Hepatocyte (in vitro differentiated cells): ENCODE measurements at regions not wholly inside any gene's neighbourhood (a gene's known extent, or its start where the extent isn't known, plus 50 kb on each side); places are given as distances from the start of the nearest gene placed in this dataset.

ENCODE experiments used
- DNase-seq: peaks from one replicate; pipeline ENCODE4 v3.0.0-alpha.2; 2016; ENCODE audit warnings: low spot score
- H2AFZ ChIP-seq: fragments of 200-600 bp; sonication (generic); 2 replicates; pipeline ENCODE4 v1.6.0; 2016; ENCODE audit warnings: antibody characterized with exemption, mild to moderate bottlenecking
- H3K27ac ChIP-seq: fragments of 200-600 bp; sonication (generic); 2 replicates; pipeline ENCODE4 v1.5.1; 2016; ENCODE audit warnings: mild to moderate bottlenecking
- H3K27me3 ChIP-seq: fragments of 200-600 bp; sonication (generic); 2 replicates; pipeline ENCODE4 v1.6.1; 2016
- H3K36me3 ChIP-seq: fragments of 200-600 bp; sonication (generic); replicated peaks from 2 replicates; pipeline ENCODE4 v1.5.1; 2016; ENCODE audit warnings: low read depth; ENCODE audit not compliant: insufficient read depth
- H3K4me1 ChIP-seq: fragments of 200-600 bp; sonication (generic); 2 replicates; pipeline ENCODE4 v1.5.1; 2016; ENCODE audit warnings: mild to moderate bottlenecking, moderate library complexity; ENCODE audit not compliant: insufficient read depth
- H3K4me2 ChIP-seq: fragments of 200-600 bp; sonication (generic); 2 replicates; pipeline ENCODE4 v1.6.0; 2016
- H3K4me3 ChIP-seq: fragments of 200-600 bp; sonication (generic); 2 replicates; pipeline ENCODE4 v1.5.1; 2016; ENCODE audit warnings: mild to moderate bottlenecking
- H3K79me2 ChIP-seq: fragments of 200-600 bp; sonication (generic); 2 replicates; pipeline ENCODE4 v1.6.0; 2017; ENCODE audit warnings: mild to moderate bottlenecking
- H3K9me2 ChIP-seq: fragments of 200-600 bp; sonication (generic); replicated peaks from 2 replicates; pipeline ENCODE4 v1.6.0; 2017; ENCODE audit warnings: mild to moderate bottlenecking; ENCODE audit not compliant: insufficient read depth
- H3K9me3 ChIP-seq: fragments of 200-600 bp; sonication (generic); 2 replicates; pipeline ENCODE4 v1.5.1; 2016; ENCODE audit warnings: low read depth, mild to moderate bottlenecking
- H4K20me1 ChIP-seq: fragments of 200-600 bp; sonication (generic); 2 replicates; pipeline ENCODE4 v1.6.0; 2016; ENCODE audit warnings: mild to moderate bottlenecking; ENCODE audit not compliant: insufficient read depth, poor library complexity, severe bottlenecking
- EZH2 ChIP-seq: fragments of 200-600 bp; sonication (generic); IDR thresholded peaks from 2 replicates; pipeline ENCODE4 v1.6.1; 2016; ENCODE audit warnings: antibody characterized with exemption, mild to moderate bottlenecking, borderline replicate concordance
- EZH2phosphoT487 ChIP-seq: fragments of 200-600 bp; sonication (generic); IDR thresholded peaks from one replicate; pipeline ENCODE4 v1.6.1; 2018; ENCODE audit warnings: antibody characterized with exemption, mild to moderate bottlenecking, low read depth, moderate library complexity; ENCODE audit not compliant: unreplicated experiment, severe bottlenecking
- WGBS: methylation state at CpG from one replicate; pipeline ENCODE4 v1.1.6; 2016; ENCODE audit warnings: low lambda C conversion rate; ENCODE audit errors: missing lambda C conversion rate; 5-methylcytosine and 5-hydroxymethylcytosine counted together
- TF ChIP-seq, protein P1 (sequence below): fragments of 200-600 bp; sonication (generic); IDR thresholded peaks from 2 replicates; pipeline ENCODE4 v1.5.1; 2016; ENCODE audit warnings: antibody characterized with exemption, mild to moderate bottlenecking; ENCODE audit not compliant: poor library complexity

DNA sequence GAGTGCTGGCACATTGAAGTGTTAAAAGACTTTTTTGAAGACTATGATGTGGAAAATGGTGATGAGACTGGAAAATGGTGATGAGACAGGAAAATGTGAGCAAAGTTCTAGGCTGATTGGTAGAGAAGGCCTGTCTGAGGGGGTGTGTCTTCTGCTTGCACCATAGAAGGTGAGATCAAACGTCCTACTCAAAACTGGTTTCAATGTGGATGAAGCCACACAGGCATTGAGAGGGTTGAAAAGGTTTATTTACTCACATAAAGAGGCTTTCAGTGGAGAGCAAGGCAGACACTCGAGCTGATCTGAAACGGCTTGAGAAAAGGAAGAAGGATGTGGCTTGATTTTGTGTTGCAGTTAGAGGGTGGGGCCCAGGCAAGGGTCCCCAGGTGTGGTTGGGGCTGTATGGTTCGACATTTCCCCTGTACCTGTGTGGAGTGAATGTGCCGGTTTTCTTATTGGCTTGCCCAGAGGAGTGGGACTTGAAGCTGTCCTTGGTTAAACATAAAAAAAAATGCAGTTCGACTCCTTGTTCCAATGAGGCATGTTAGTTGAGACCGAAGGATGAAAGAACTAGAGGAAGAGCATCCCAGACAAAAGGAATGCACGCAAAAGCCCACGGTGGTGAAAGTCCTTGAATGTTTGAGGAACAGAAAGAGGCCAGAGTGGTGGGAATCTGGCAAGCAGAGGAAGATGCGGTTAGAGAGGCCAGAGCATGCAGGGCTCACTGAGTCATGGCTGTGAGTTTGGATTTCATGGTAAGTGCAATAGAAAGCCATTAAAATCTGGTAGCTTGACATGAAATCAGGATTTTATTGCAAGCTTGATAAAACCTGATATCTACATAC is 172.3 kb downstream of the EPM2A start:
- no peak overlapping the region for H2AFZ ChIP-seq
- WGBS = 77% methylated on average over 10 of the region's 10 CpGs

DNA sequence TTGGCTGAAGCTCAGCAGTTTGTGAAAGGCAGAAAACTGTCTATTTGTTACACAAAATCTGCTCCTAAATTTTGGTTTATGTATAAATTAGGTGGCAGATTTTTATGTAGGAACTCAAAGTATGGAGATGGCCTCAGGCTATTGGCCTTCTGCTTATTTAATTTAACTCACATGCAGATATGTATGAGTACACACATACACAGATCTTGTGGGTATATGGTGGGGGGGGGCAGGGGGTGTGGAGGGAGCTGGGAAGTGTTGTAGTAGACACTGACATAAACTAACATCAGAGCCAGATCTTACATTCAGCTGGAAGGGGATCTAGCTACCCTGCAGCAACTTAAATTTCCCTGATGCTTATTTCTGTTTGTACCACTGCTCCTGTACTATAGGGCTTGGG is 170.8 kb downstream of the EPM2A start:
- DNase-seq = no peak

More for the DNA sequence above, 172.3 kb downstream of the EPM2A start:
- Histone ChIP-seq H3K4me1 (no peaks in the 10 kb centered on the region), H3K4me2 (no peak overlapping the region), H3K27ac (no peak overlapping the region), H3K4me3 (no peak overlapping the region), H3K9me3 (no peaks in the 10 kb centered on the region), H4K20me1 (no peaks in the 10 kb centered on the region), H3K79me2 (no peaks in the 10 kb centered on the region), H3K9me2 (no peaks in the 10 kb centered on the region), H3K27me3 (no peaks in the 10 kb centered on the region), H3K36me3 (no peaks in the 10 kb centered on the region)
- no peak for DNase-seq
- TF ChIP-seq, protein P1, sequence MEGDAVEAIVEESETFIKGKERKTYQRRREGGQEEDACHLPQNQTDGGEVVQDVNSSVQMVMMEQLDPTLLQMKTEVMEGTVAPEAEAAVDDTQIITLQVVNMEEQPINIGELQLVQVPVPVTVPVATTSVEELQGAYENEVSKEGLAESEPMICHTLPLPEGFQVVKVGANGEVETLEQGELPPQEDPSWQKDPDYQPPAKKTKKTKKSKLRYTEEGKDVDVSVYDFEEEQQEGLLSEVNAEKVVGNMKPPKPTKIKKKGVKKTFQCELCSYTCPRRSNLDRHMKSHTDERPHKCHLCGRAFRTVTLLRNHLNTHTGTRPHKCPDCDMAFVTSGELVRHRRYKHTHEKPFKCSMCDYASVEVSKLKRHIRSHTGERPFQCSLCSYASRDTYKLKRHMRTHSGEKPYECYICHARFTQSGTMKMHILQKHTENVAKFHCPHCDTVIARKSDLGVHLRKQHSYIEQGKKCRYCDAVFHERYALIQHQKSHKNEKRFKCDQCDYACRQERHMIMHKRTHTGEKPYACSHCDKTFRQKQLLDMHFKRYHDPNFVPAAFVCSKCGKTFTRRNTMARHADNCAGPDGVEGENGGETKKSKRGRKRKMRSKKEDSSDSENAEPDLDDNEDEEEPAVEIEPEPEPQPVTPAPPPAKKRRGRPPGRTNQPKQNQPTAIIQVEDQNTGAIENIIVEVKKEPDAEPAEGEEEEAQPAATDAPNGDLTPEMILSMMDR = no peak
- TF ChIP-seq EZH2 (no peak), EZH2phosphoT487 (no peak)

DNA sequence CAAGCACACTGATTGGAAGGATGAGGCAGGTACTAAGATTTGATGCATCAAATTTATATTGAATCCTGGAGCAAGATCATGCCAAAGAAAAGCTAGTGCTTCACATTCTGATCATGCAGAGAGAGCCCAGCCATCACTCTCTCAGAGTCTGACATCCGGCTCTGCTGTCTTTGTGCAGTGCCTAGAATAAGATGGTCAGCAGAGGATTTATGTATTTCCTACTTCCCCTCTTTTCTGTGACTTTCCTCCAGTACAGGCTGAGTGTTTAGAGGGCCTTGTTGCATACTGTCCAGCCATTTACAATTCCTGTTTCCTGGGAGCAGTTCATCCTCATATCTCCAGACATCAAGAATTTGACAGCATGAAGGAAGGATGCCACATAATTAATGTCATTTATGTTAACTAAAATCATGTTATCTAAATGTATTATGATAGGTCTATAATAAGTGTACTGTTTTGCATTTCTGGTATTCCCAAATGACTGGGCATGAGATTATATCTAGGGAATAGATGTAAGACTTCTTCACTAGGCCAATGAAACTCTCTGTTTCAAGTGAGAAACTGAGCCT is 167.6 kb downstream of the EPM2A start:
- Histone ChIP-seq H3K27ac (no peak overlapping the region), H3K27me3 (no peaks in the 10 kb centered on the region), H4K20me1 (no peaks in the 10 kb centered on the region), H3K4me2 (no peak overlapping the region), H3K4me1 (no peaks in the 10 kb centered on the region), H3K79me2 (no peaks in the 10 kb centered on the region), H3K4me3 (no peak overlapping the region), H3K9me3 (no peaks in the 10 kb centered on the region), H3K9me2 (no peaks in the 10 kb centered on the region), H3K36me3 (no peaks in the 10 kb centered on the region), H2AFZ (no peak overlapping the region)
- DNase-seq = no peak
- TF ChIP-seq, protein P1 = no peak
- TF ChIP-seq EZH2 (no peak), EZH2phosphoT487 (no peak)
- 96% methylated on average over 1 of the region's 1 CpG for WGBS

More for the DNA sequence above, 170.8 kb downstream of the EPM2A start:
- Histone ChIP-seq H3K4me3 (no peak overlapping the region), H3K79me2 (no peaks in the 10 kb centered on the region), H3K9me3 (no peaks in the 10 kb centered on the region), H3K9me2 (no peaks in the 10 kb centered on the region), H3K27ac (no peak overlapping the region), H3K4me2 (no peak overlapping the region), H3K27me3 (no peaks in the 10 kb centered on the region), H3K4me1 (no peaks in the 10 kb centered on the region), H3K36me3 (no peaks in the 10 kb centered on the region), H2AFZ (no peak overlapping the region), H4K20me1 (no peaks in the 10 kb centered on the region)
- no peak for TF ChIP-seq EZH2phosphoT487
- TF ChIP-seq, protein P1 = no peak
- no peak for TF ChIP-seq EZH2
